ENCODE measurements at regions not wholly inside any gene's neighbourhood (a gene's known extent, or its start where the extent isn't known, plus 50 kb on each side); places are given as distances from the start of the nearest gene placed in this dataset.
A peak's percentile ranks its signal among the peaks of the same experiment; 100 is the strongest.
"Not testable (repeated sequence)": the region's sequence is repeated elsewhere in the genome, so short reads cannot be mapped to it uniquely, and the experiment has no call there.

GRCh38 chr6:132130626-132131298, 179.6 kb upstream of the CCN2 start:
- in situ Hi-C loops (cut with HindIII; ENCODE audit: low pct_unique_long_range_greater_than_20kb, low sequenced_read_pairs): no loop called here
- peak; percentile 87 for DNase-seq (ENCODE audit: low read depth, low spot score)

GRCh38 chr6:132128424-132128823, 177.3 kb upstream of the CCN2 start:
- in situ Hi-C loops (cut with HindIII; ENCODE audit: low pct_unique_long_range_greater_than_20kb, low sequenced_read_pairs): no loop called here
- no peak for DNase-seq (ENCODE audit: low read depth, low spot score)

DNA sequence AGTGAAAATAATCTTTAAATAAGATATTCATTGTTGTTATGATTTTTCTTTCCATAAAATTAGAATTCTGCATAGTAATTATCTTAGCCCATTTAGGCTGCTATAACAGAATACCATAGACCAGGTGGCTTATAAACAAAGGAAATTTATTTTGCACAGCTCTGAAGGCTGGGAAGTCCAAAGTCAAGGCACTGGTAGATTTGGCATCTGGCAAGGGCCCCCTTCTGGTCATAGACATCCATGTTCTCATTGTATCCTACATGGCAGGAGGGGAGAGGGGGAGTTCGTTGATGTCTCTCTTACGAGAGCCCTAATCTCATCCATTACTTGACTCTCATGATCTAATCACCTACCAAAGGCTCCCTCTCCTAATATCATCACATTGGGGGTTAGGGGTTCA, 175.0 kb upstream of the CCN2 start:
- no peak for DNase-seq (ENCODE audit: low read depth, low spot score)
- in situ Hi-C loops (cut with HindIII; ENCODE audit: low pct_unique_long_range_greater_than_20kb, low sequenced_read_pairs): no loop called here

DNA sequence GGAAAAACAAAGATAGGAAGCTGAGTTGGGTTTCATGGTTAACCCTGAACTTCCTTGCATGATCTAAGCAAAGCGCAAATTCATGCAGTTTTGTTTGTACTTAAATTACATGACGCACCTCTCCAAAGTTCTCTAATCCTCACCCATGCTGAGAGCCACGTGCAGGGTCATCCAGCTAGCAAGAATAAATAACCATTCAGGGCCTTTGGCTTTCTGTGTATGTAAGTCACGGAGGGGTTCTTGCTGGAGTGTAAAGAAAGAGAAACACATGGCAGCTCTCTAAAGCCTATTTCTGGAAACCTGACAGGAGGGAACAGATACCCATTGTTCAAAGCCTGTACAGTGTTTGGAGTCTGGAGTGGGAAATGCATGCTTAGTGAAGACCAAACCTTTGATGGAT, 171.7 kb upstream of the CCN2 start:
- in situ Hi-C loops (cut with HindIII; ENCODE audit: low pct_unique_long_range_greater_than_20kb, low sequenced_read_pairs): no loop called here
- DNase-seq (ENCODE audit: low read depth, low spot score): peak; percentile 99

DNA sequence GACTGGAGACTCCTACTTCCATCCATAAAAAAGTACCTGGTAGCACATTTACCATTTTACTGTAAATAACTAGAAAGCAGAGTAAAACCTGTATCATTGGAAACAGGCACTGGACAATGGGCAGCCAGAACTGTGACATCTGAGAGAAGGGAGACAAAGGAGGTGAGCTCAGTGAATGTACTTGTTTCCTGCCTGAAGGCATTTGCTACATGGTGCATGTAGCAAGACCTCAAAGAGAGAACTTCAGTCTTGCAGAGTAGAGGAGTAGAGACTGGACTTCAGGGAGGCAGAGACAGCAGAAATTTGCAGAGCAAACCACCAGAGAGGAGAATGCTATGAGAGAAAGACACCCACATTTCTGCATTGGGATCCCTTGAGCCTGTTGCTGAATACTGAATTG, 171.0 kb upstream of the CCN2 start:
- DNase-seq (ENCODE audit: low read depth, low spot score): peak; percentile 50
- in situ Hi-C loops (cut with HindIII; ENCODE audit: low pct_unique_long_range_greater_than_20kb, low sequenced_read_pairs): no loop called here

GRCh38 chr6:132118144-132118543, 167.0 kb upstream of the CCN2 start:
- DNase-seq (ENCODE audit: low read depth, low spot score): no peak
- in situ Hi-C loops (cut with HindIII; ENCODE audit: low pct_unique_long_range_greater_than_20kb, low sequenced_read_pairs): no loop called here

DNA sequence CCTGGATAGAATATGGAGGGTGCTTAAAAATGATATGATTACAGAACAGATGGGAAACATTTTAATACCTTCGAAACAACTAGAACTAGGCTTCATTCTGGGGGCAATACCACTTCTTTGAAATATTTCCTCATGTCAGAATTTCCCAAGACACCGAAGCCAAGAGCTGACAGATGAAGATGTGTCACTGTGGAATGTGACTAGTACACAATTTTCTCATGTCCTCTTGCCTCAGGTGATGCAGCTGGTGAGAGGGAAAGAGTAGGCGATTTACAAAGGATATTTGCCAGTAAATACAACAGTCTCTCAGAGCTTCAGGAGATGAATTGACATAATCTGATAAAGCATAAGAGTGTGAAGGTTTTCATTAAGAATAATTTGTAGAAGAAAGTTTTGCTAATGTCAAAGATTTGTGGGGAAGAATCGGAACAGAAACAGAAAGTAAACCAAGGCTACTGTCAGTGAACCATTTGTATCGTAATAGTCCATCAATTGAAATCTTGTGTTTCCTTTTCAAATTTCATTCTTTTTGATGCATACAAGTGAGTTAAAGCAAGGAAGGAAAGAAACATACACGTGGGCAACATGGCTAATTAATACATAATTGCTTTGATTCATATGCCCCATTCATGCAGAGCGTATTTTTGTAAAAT, 164.7 kb upstream of the CCN2 start:
- in situ Hi-C loops (cut with HindIII; ENCODE audit: low pct_unique_long_range_greater_than_20kb, low sequenced_read_pairs): no loop called here
- no peak for DNase-seq (ENCODE audit: low read depth, low spot score)

- in situ Hi-C loops (cut with HindIII; ENCODE audit: low pct_unique_long_range_greater_than_20kb, low sequenced_read_pairs): no loop called here
- no peak for DNase-seq (ENCODE audit: low read depth, low spot score)
Measured at GRCh38 chr6:132114201-132114825, 163.1 kb upstream of the CCN2 start.

DNA sequence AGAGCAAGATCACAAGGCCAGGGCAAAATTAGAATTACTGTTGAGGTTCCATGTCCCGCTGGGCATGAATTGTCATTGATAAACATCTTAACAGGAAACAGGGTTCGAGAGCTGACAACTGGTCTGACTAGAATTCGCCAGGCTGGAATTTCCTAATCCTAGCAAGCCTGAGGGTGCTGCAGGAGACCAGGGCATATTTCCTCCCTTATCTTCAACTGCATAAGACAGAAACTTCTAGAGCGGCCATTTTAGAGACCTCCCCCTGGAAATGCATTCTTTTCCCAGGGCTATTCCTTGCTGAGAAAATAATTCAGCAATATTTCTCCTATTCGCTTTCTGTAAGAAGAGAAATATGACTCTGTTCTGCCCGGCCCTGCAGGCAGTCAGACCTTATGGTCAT, 158.6 kb upstream of the CCN2 start:
- in situ Hi-C loops (cut with HindIII; ENCODE audit: low pct_unique_long_range_greater_than_20kb, low sequenced_read_pairs); DNase-seq (ENCODE audit: low read depth, low spot score): not testable (repeated sequence)

- no peak for DNase-seq (ENCODE audit: low read depth, low spot score)
- in situ Hi-C loops (cut with HindIII; ENCODE audit: low pct_unique_long_range_greater_than_20kb, low sequenced_read_pairs): no loop called here
Measured at GRCh38 chr6:132107896-132108295, 156.7 kb upstream of the CCN2 start.

DNA sequence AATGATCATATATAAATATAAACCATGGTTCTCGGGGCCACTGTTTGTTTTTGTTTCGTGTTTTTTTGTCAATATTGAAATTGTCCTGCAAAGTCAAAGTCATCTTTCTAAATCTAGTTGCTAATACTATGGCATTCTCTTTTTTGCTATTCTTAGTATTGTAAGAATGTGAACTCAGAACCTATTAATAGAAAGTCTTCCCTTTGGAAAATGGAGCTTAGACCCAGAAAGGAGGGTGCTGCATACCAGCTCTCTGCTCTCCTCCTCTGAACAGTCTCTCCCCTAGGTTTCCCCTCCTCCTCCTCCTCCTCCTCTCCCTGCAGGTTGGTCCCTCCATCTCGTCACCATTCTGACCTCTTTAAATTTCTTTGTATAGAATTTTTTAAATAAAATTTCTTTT, 150.4 kb upstream of the CCN2 start:
- in situ Hi-C loops (cut with HindIII; ENCODE audit: low pct_unique_long_range_greater_than_20kb, low sequenced_read_pairs): no loop called here
- DNase-seq (ENCODE audit: low read depth, low spot score): no peak

- DNase-seq (ENCODE audit: low read depth, low spot score): no peak
- in situ Hi-C loops (cut with HindIII; ENCODE audit: low pct_unique_long_range_greater_than_20kb, low sequenced_read_pairs): no loop called here
Measured at GRCh38 chr6:132100388-132100990, 149.3 kb upstream of the CCN2 start.

GRCh38 chr6:132096996-132097395, 145.8 kb upstream of the CCN2 start:
- in situ Hi-C loops (cut with HindIII; ENCODE audit: low pct_unique_long_range_greater_than_20kb, low sequenced_read_pairs): no loop called here
- DNase-seq (ENCODE audit: low read depth, low spot score): no peak

DNA sequence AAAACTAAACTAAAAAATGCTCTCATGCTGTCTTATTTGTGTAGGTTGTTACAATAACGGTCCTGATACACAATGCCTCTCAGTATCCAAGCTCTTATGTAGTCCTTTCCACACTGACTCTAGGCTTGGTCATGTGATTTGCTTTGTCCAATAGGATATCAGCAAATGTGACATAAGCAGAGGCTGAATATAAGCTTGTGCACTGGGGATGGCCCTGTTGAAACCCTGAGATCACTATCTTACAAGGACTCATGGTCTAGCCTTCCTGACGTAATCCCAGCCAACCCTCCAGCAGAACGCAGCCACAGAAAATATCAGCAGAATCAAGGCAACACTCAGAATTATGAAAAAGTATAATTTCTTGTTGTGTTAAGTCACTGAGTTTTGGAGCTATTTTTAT, 145.1 kb upstream of the CCN2 start:
- no peak for DNase-seq (ENCODE audit: low read depth, low spot score)
- in situ Hi-C loops (cut with HindIII; ENCODE audit: low pct_unique_long_range_greater_than_20kb, low sequenced_read_pairs): no loop called here

- no peak for DNase-seq (ENCODE audit: low read depth, low spot score)
- in situ Hi-C loops (cut with HindIII; ENCODE audit: low pct_unique_long_range_greater_than_20kb, low sequenced_read_pairs): no loop called here
Measured at GRCh38 chr6:132089173-132089572, 138.0 kb upstream of the CCN2 start.

DNA sequence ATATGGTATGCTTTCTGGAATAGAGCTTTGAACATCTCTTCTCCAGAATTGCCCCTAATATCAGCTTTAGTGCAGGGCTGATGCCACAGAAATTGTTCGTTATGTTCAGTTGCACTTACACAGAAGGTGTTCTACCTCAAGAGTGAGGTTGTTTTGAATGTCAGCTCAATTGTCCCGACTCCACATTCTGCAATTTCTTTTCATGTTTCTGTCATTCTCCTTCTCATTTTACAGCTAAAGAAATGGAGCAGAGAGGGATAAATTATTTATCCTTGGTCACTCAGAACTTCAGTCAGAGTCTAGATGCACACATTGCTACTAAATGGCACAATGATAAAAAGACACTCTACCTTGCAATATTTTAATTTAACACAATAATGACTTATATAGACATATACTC, 137.0 kb upstream of the CCN2 start:
- in situ Hi-C loops (cut with HindIII; ENCODE audit: low pct_unique_long_range_greater_than_20kb, low sequenced_read_pairs): no loop called here
- no peak for DNase-seq (ENCODE audit: low read depth, low spot score)

DNA sequence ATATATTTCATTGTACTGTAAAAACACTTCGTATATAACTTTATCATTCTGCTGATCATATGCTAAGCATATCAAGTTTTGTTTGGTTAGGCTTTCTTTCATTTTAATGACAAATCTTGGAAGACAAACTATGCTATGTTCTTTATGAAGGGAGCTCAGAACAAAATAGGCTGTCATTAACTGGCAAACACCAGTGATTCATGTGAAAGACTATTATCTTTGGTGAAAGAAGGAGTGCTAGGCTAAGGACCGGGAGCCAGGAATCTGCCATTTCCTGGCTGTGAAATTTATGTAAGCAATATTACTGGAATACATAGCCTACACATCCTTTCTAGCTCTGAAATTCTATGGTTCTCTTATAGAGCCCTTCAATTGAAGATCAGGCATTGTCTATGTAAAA, 136.2 kb upstream of the CCN2 start:
- in situ Hi-C loops (cut with HindIII; ENCODE audit: low pct_unique_long_range_greater_than_20kb, low sequenced_read_pairs): no loop called here
- DNase-seq (ENCODE audit: low read depth, low spot score): peak; percentile 47

- DNase-seq (ENCODE audit: low read depth, low spot score): peak; percentile 62
- in situ Hi-C loops (cut with HindIII; ENCODE audit: low pct_unique_long_range_greater_than_20kb, low sequenced_read_pairs): no loop called here
Measured at GRCh38 chr6:132085731-132086130, 134.6 kb upstream of the CCN2 start.

Data from SK-MEL-5 (cell line).